ENCODE measurements at regions not wholly inside any gene's neighbourhood (a gene's known extent, or its start where the extent isn't known, plus 50 kb on each side); places are given as distances from the start of the nearest gene placed in this dataset.

- peak; percentile 28 for DNase-seq (ENCODE audit: low read depth)
These were observed 105.3 kb upstream of the NKX1-1 start for GRCh38 chr4:1511441-1512041.

DNA sequence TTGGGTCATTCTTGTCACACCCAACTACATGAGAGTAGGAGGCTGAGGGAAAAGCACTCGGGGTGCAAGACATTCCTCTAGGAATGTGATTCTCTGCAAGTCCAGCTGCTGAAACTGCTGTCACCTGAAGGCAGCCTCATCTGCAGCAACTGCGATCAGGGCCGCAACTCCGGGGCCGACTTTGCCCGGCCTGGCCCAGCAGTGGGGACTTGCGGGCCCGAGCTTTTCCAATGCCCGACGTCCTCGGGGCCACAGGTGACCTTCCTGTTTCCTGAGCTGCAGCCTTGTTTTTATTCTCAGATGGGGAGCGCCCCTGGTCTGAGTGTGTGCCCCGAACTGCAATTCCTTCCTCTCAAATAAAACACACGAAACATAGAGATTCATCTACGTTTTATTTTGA is 104.7 kb upstream of the NKX1-1 start:
- DNase-seq (ENCODE audit: low read depth) = no peak

GRCh38 chr4:1509366-1509765 is 103.1 kb upstream of the NKX1-1 start:
- DNase-seq (ENCODE audit: low read depth) = no peak

DNA sequence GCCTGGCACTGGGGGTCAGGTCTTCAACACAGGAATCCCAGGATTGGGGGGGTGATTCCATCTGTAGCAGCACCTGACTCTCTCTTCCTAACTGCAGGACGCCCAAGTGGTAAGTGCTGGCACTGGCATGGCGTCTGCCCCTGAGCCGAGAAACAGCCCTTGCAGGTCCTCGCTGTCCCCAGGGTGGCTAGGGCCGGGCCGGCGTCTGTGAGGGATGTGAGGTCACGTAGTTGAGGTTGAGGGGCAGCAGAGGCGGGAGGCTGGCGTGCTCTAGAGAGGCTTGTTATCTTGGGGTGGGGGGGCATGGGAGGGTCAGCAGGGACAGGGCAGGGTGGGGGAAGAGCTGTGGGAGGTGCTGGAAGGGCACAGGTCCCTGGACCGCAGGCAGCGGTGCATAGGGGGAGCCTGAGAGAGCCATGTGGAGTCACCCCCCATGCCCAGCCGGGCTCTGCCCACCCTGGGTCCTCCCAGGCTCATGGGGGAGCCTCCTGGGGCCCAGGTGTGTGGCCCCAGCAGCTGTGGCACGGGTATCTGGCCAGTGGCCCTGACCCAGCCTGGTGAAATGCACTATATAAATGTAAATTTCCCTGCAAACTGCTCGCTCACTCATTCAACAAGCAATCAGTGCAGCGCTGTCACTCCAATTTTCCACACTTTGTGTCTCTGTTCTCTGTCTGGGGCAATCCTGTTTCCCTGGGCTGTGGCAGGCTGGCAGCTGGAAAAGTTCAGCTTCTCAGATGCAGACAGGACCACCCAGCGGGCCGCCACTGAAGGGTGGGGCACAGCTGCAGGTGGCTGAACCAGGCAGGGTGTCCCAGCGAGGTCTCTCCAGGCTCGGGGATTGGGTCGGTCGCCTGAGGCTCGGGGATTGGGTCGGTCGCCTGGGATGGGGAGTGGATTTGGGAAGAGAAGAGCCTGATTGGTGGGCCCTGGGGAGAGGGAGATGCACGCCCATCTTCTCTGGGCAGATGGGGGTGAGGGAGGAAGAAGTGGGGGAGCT is 102.2 kb upstream of the NKX1-1 start:
- no peak for DNase-seq (ENCODE audit: low read depth)

DNA sequence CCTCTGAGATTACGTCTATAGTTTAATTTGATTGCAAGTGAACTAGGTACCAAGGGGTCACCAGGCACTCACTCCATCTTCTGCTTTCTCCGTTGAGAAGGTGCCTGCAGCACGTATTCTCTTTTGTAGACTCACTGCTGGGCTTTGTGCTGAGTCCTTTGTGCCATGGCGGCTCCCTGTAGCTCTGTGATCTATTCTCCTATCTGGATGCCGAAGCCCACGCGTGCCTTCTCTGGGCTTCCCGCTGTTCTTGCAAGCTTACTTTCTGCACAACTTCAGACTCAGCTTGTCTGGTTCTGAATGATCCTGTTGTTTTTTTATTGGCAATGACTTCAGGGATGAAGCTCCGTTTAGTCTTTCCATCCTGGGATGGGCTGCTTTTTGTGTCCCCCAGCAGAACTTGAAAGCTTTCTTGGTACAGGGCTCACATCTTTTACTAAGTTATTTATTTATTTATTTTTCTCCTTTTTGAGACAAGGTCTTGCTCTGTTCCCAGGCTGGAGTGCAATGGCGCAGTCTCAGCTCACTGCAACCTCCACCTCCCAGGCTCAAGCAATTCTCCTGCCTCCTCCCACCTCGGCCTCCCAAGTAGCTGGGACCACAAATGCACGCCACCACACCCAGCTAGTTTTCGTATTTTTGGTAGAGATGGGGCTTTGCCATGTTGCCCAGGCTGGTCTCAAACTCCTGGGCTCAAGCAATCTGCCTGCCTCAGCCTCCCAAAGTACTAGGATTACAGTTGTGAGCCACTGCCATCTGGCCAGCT is 100.9 kb upstream of the NKX1-1 start:
- no peak for DNase-seq (ENCODE audit: low read depth)

DNA sequence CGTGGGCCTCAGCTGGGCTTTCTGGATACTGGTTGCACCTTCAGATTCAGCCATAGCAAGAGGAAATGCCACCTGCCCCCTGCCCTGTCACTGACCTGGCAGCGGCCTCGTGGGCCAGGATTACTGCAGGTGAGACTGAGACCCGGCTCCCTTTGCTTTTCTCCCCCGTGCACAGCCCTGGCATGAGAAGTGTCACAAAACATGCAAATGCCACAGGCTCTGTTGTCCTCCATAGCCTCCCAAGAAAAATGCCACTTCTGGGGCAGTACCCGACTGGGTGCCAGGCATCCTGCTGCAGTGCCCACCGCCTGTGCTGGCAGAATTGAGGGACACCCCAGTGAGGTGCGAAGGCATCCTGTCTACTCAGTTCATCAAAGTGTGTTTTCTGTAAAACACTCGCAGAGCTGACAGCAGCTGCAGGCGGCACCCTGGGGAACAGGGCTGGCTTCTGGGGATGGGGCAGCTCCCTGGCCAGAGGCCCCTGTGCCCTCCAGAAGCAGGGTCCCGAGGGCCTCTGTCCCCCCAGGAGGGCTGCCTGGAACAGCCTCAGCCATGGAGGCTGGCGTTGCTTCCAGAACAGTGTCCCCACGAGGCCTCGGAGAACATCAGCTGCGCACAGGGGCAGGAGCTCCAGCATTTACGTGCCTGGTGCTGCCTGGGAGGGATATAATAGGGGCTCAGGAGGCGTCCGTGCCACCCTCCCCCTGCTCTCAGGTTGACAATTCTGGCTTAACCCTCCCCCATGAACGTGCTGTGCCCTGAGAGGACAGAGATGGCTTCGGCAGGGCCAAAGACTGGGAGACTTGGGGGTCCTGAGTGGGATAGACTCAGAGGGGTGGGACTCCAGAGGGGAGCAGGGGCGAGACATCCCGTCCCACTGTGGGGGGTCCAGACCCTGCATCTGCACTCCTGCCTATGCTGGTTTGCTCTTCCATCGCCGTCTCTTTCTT is 99.5 kb upstream of the NKX1-1 start:
- DNase-seq (ENCODE audit: low read depth) = no peak

- no peak for DNase-seq (ENCODE audit: low read depth)
These were observed 98.6 kb upstream of the NKX1-1 start for GRCh38 chr4:1504595-1505500.

DNA sequence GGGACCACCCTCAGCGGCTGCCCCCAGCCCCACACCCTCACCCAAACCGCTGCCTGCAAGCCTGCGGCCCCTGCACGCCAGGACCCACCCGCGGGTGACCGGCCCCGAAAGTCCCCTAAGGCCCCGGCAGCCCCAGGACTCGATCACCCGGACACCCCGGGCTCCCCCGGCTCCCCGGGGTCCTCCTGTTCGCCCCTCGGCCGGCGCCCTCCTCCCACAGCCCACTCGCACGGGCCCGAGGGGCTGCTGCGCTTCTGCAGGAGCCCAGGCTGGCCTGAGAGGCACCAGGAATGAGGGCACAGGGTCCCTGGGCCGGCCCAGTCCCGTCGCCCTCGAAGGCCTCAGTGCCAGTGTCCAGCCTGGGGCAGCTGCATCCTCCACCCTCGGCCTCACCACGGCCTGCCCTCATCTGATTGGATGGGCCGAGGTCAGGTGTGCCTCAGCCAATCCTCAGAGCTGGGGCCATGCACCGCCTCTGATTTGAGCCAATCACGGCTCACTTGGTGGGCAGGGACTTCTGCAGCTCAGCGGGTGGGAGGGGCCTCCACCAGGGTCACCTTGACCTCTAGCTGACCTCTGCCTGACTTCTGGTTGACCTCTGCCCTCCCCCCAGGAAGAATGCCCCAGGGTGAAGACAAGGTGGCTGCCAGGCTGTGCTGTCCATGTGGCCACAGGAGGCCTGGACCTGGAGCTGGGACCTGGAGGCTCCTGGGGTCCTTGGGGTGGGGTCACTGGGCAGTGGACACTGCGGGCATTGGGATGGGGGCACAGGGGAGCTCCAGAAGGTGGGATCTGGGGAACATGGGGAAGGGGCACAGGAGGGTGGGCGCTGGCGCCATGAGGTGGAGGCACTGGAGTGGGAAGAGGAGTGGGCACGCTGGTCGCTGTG is 97.6 kb upstream of the NKX1-1 start:
- no peak for DNase-seq (ENCODE audit: low read depth)

DNA sequence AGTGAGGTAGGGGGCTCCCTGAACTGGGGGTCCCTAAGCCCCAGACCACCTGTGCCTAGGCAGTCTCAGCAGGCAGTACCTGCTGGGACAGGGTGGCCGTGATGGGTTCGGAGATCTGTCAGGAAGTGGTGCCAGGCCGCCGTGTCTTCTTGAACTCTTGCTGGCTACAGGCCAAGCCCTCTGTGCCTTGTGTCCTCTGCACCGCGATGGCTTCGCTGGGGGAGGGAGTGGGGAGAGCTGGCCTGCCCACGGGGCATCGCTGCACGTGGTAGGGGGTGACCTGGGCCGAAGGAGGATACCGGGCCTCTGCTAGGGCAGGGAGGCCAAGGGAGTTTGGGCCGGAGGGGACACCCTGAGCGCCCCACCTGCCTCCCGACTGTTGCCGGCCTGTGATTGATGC is 96.7 kb upstream of the NKX1-1 start:
- no peak for DNase-seq (ENCODE audit: low read depth)

DNA sequence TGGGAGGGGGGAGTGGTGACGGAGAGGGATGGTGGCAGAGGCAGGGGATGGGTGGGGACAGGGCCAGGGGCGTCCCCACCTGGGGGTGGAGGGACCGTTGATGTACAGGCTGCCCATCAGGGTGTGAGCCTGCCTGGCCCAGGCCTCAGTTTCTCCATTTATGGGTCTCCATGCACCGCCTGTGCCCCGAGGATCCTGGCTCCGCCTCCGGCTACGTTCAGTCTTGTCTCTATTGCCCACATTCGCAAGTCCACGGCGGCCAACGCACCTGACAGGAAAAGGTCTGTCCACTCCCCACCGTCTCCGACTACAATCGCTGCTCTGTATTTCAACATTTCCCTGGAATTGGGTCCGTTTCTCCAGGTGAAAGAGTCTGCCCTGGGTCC is 96.3 kb upstream of the NKX1-1 start:
- DNase-seq (ENCODE audit: low read depth) = no peak

DNA sequence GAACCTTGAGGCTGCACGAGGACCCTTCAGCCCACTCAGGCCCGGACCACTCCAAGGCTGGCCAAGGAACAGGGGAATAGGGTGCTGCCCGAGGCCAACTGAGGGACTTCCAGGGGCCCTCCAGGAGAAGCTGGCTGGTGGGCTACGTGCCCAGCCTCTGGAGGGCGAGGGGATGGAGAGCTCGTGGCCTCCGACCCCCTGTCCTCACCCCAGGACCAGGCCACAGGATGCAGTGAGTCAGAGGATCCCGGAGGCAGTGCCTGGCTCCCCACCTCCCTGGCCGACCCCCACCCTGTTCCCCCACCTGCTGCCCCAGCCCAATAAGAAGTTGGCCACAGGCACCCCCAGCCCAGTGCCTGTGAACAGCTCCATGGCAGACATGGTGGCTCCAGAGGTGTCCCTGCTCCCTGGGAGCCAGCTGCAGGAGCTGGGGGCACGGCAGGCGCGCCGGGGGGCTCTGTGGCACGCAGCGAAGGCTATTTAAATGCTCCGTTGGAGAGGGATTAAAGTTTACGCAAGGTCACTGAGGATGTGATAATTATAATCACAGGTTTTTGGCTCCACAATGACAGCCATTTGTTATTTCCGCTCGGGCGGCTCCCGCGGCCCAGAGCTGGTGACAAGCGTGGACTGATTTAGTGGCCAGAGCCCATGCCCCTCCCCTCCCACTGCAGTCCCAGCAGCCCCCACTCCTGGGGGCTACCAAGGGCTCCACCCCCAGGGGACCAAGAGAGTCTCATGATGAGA is 95.7 kb upstream of the NKX1-1 start:
- DNase-seq (ENCODE audit: low read depth) = no peak

DNA sequence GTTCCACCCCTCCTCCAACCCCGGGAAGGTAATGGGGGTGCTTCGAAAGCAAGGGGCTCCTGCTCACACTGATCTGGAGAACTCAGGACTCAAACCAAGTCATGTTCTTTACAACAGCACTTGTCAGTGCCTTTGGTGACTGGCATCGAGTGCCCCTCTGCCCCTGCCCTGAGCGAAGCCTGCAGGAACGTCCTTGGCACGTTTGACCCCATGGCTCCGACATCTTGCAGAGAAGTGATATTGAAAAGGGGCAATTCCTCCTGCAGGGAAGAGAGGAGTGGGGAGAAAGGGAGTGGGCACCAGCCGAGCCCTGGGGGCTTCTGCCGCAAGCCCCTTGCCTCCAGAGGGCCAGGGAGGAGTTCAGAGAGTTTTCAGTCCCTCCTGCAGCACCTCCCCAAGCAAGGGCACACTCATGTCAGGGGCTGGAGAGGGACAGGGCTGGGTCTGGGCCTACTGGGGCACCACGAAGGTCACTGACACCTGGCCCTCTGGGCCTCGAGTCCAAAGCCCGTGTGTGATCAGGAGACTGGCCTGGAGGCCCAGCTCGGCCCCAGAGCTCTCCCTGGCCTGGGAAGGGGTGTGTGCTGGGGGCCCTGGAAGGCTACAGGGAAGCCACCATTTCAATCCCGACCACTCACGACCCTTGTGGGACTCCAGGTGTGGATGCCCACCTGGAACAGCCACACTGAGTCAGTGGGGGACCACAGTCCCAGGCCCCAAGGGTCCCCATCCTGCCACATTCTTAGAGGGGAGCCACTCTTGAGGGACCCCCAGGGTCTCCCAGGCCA is 94.9 kb upstream of the NKX1-1 start:
- no peak for DNase-seq (ENCODE audit: low read depth)

DNA sequence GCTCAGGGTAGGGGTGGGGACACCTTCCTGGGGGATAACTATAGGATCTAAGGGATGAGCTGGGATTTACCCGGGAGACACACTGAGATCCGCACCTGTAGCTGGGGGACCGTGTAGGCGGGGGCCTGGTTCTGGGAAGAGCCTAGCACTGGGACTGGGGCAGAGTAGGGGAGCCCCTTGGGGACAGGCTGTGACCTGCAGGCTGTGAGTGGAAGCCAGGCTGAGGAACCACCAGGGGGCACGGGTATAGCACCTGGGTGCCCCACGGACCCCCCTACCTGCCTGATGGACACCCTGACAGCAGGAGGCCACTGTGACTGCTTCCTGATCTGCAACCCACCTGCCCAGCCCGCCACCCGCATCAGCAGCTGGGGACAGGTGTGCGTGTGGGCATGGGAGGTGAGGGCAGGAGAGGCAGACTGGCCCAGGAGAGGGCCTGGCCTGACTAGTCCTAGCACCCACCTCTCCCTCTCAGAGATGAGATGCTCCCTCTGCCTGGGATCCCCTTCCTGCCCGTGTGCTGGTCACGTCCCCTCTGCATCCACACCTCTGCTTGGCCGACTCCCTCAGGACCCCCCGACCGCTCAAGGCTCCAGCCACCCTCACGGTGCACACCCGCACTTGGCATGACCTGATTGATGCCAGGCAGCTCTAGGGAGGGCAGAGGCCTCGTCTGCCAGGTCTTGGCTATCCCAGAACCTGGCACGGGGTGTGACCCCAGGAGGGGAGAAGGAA is 94.2 kb upstream of the NKX1-1 start:
- DNase-seq (ENCODE audit: low read depth) = no peak

DNA sequence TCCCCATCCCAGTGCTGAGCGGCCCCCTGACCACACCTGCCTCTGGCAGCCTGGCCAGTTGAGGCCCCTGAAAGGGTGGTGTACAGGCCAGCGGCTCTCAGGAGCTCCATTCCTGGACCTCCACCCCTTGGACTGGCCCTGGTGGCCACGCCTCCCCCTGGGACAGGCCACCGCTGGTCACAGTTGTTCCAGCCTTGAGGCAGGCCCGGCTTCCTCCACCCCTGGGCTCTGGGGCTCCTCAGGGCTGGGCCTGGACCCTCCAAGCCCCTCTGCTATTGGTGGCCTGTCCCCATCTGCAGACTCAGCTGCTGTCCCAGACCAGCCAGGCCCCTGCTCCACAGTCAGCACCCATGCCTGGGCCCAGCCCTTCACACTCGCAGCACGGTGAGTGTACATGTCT is 93.2 kb upstream of the NKX1-1 start:
- no peak for DNase-seq (ENCODE audit: low read depth)

GRCh38 chr4:1497189-1497801 is 91.1 kb upstream of the NKX1-1 start:
- DNase-seq (ENCODE audit: low read depth) = no peak

GRCh38 chr4:1496116-1496642 is 89.9 kb upstream of the NKX1-1 start:
- DNase-seq (ENCODE audit: low read depth) = no peak
